DND-41 (cell line): ENCODE measurements at regions not wholly inside any gene's neighbourhood (a gene's known extent, or its start where the extent isn't known, plus 50 kb on each side); places are given as distances from the start of the nearest gene placed in this dataset.

Experiments used
- CTCF ChIP-seq: IDR thresholded peaks from 2 replicates; pipeline ENCODE4 v1.5.1; 2012; ENCODE audit warnings: borderline replicate concordance, low read length, moderate library complexity, mild to moderate bottlenecking; ENCODE audit not compliant: poor library complexity, severe bottlenecking; ENCODE audit errors: extremely low read depth
- EZH2 ChIP-seq: IDR thresholded peaks from 3 replicates; pipeline ENCODE4 v1.6.1; 2012; ENCODE audit warnings: borderline replicate concordance, low read depth, mild to moderate bottlenecking, moderate library complexity, low read length, inconsistent platforms; ENCODE audit not compliant: severe bottlenecking

DNA sequence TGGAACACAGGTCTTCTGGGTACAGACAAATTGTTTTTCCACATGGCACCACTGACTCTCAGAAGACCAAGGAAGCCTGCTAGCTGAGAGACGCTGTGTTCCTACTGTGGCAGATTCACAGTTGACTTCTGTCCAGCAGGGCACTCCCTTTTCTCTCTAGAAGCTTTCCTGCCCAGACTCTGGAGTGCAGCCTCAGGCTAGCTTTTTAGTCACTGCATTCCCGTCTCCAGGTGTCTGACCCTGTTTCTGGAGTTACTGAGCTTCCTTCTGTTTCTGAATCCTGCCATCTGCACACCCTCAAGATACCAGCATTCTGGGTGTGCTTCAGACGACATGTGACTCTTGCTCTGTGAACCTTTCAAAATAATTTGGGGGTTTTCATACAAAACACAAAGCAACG lies 125.1 kb downstream of the TMEM200C start:
- TF ChIP-seq CTCF (no peak), EZH2 (no peak)
